ENCODE measurements at regions not wholly inside any gene's neighbourhood (a gene's known extent, or its start where the extent isn't known, plus 50 kb on each side); places are given as distances from the start of the nearest gene placed in this dataset.

- no peak for TF ChIP-seq POLR2A (IDR thresholded peaks at IDR 0.05)
- no peak for TF ChIP-seq CTCF (IDR thresholded peaks at IDR 0.05)
Observed at GRCh38 chr5:58244819-58245475, 214.9 kb downstream of the PLK2 start.

All from lower leg skin (tissue), 3 donors.